SK-N-SH treated with all-trans-retinoic acid at 6 μM for 48 hours (cell line): ENCODE measurements at regions not wholly inside any gene's neighbourhood (a gene's known extent, or its start where the extent isn't known, plus 50 kb on each side); places are given as distances from the start of the nearest gene placed in this dataset.

Experiments used
- ATAC-seq: fragments of 200-7000 bp; cut with Tn5 transposase; 3 replicates; pipeline ENCODE4 v1.9.1; 2020; ENCODE audit warnings: mild to moderate bottlenecking, moderate library complexity
- BACH2 ChIP-seq: fragments of 250-450 bp; sonication (Bioruptor Pico); IDR thresholded peaks from 2 replicates; pipeline ENCODE4 v1.9.0; 2021; ENCODE audit warnings: mild to moderate bottlenecking, borderline replicate concordance
- CREB5 ChIP-seq: fragments of 250-450 bp; sonication (Bioruptor Pico); IDR thresholded peaks from 2 replicates; pipeline ENCODE4 v1.5.1; 2020; ENCODE audit warnings: low read depth, mild to moderate bottlenecking, moderate library complexity
- CSDC2 ChIP-seq: fragments of 250-450 bp; sonication (Bioruptor Pico); IDR thresholded peaks from 2 replicates; pipeline ENCODE4 v1.5.0; 2020; ENCODE audit warnings: mild to moderate bottlenecking, moderate library complexity
- CSRNP3 ChIP-seq: fragments of 250-450 bp; sonication (Bioruptor Pico); IDR thresholded peaks from 2 replicates; pipeline ENCODE4 v1.5.1; 2021; ENCODE audit warnings: mild to moderate bottlenecking, moderate library complexity
- ESRRG ChIP-seq: fragments of 250-450 bp; sonication (Bioruptor Pico); IDR thresholded peaks from 2 replicates; pipeline ENCODE4 v1.6.1; 2021; ENCODE audit warnings: mild to moderate bottlenecking
- GLIS3 ChIP-seq: fragments of 250-450 bp; sonication (Bioruptor Pico); IDR thresholded peaks from 2 replicates; pipeline ENCODE4 v1.5.0; 2020; ENCODE audit warnings: mild to moderate bottlenecking, moderate library complexity
- ISL1 ChIP-seq: fragments of 250-450 bp; sonication (Bioruptor Pico); IDR thresholded peaks from 2 replicates; pipeline ENCODE4 v2.1.2; 2022; ENCODE audit warnings: mild to moderate bottlenecking, moderate library complexity
- OSR1 ChIP-seq: fragments of 250-450 bp; sonication (Bioruptor Pico); IDR thresholded peaks from 2 replicates; pipeline ENCODE4 v1.8.0; 2022; ENCODE audit warnings: moderate library complexity, mild to moderate bottlenecking, inconsistent platforms
- PATZ1 ChIP-seq: fragments of 250-450 bp; sonication (Bioruptor Pico); IDR thresholded peaks from 2 replicates; pipeline ENCODE4 v1.8.0; 2020; ENCODE audit warnings: mild to moderate bottlenecking, moderate library complexity, borderline replicate concordance
- POU6F1 ChIP-seq: fragments of 250-450 bp; sonication (Bioruptor Pico); IDR thresholded peaks from 2 replicates; pipeline ENCODE4 v1.8.0; 2021; ENCODE audit warnings: low read depth, mild to moderate bottlenecking, moderate library complexity, borderline replicate concordance
- PPARA ChIP-seq: fragments of 250-450 bp; sonication (Bioruptor Pico); IDR thresholded peaks from 2 replicates; pipeline ENCODE4 v1.5.0; 2020; ENCODE audit warnings: mild to moderate bottlenecking, borderline replicate concordance
- SNAI2 ChIP-seq: fragments of 250-450 bp; sonication (Bioruptor Pico); IDR thresholded peaks from 2 replicates; pipeline ENCODE4 v1.5.0; 2020; ENCODE audit warnings: mild to moderate bottlenecking, moderate library complexity
- TCF4 ChIP-seq: fragments of 250-450 bp; sonication (Bioruptor Pico); IDR thresholded peaks from 2 replicates; pipeline ENCODE4 v1.8.0; 2021; ENCODE audit warnings: mild to moderate bottlenecking, moderate library complexity, borderline replicate concordance
- TOX ChIP-seq: fragments of 250-450 bp; sonication (Bioruptor Pico); IDR thresholded peaks from 2 replicates; pipeline ENCODE4 v1.8.0; 2021; ENCODE audit warnings: mild to moderate bottlenecking, moderate library complexity, borderline replicate concordance
- TSHZ2 ChIP-seq: fragments of 250-450 bp; sonication (Bioruptor Pico); IDR thresholded peaks from 2 replicates; pipeline ENCODE4 v1.5.0; 2020; ENCODE audit warnings: mild to moderate bottlenecking, moderate library complexity
- ZFP3 ChIP-seq: fragments of 250-450 bp; sonication (Bioruptor Pico); IDR thresholded peaks from 2 replicates; pipeline ENCODE4 v1.5.0; 2020; ENCODE audit warnings: mild to moderate bottlenecking, moderate library complexity
- ZFP30 ChIP-seq: fragments of 450-650 bp; formaldehyde crosslinking; IDR thresholded peaks from 2 replicates; pipeline ENCODE4 v1.5.0; 2022; ENCODE audit warnings: mild to moderate bottlenecking, moderate library complexity
- ZNF565 ChIP-seq: fragments of 450-650 bp; formaldehyde crosslinking; conservative IDR thresholded peaks from 2 replicates; pipeline ENCODE4 v1.5.0; 2020; ENCODE audit warnings: low read depth, mild to moderate bottlenecking, moderate library complexity
- ZNF70 ChIP-seq: fragments of 450-650 bp; formaldehyde crosslinking; IDR thresholded peaks from 2 replicates; pipeline ENCODE4 v1.5.0; 2020; ENCODE audit warnings: mild to moderate bottlenecking, moderate library complexity
- ZNF8 ChIP-seq: fragments of 450-650 bp; formaldehyde crosslinking; IDR thresholded peaks from 2 replicates; pipeline ENCODE4 v1.5.0; 2020; ENCODE audit warnings: mild to moderate bottlenecking, moderate library complexity

- TF ChIP-seq TSHZ2 (no peak), SNAI2 (no peak), TCF4 (no peak), BACH2 (CRISPR knock-in tag) (no peak), CSDC2 (no peak), ISL1 (CRISPR knock-in tag) (no peak), ZFP30 (no peak), CREB5 (CRISPR knock-in tag) (no peak), POU6F1 (CRISPR knock-in tag) (no peak), ZNF8 (CRISPR knock-in tag) (no peak), ZNF565 (CRISPR knock-in tag) (no peak)
- no peak for ATAC-seq
These were observed 173.3 kb upstream of the RASA1 start for GRCh38 chr5:87094347-87094746.

- no peak for ATAC-seq
- TF ChIP-seq PATZ1 (CRISPR knock-in tag) = no peak
- no peak for TF ChIP-seq CSRNP3 (CRISPR knock-in tag)
- TF ChIP-seq GLIS3 (CRISPR knock-in tag) = no peak
- TF ChIP-seq BACH2 (CRISPR knock-in tag) = no peak
- no peak for TF ChIP-seq ZFP3 (CRISPR knock-in tag)
- TF ChIP-seq ZNF8 (CRISPR knock-in tag) = no peak
- TF ChIP-seq OSR1 (CRISPR knock-in tag) = no peak
- no peak for TF ChIP-seq TCF4
- TF ChIP-seq ZNF70 = no peak
- no peak for TF ChIP-seq ZFP30
- TF ChIP-seq TOX (CRISPR knock-in tag) = no peak
- no peak for TF ChIP-seq SNAI2
- TF ChIP-seq PPARA = no peak
- no peak for TF ChIP-seq TSHZ2
These were observed 172.8 kb upstream of the RASA1 start for GRCh38 chr5:87094833-87095232.

GRCh38 chr5:87095787-87096186, 171.9 kb upstream of the RASA1 start:
- ATAC-seq = no peak
- no peak for TF ChIP-seq ZFP30
- no peak for TF ChIP-seq ESRRG (CRISPR knock-in tag)
- no peak for TF ChIP-seq BACH2 (CRISPR knock-in tag)
- TF ChIP-seq GLIS3 (CRISPR knock-in tag) = no peak
- TF ChIP-seq SNAI2 = no peak
- no peak for TF ChIP-seq OSR1 (CRISPR knock-in tag)
- no peak for TF ChIP-seq CSRNP3 (CRISPR knock-in tag)
- no peak for TF ChIP-seq CREB5 (CRISPR knock-in tag)
- no peak for TF ChIP-seq ISL1 (CRISPR knock-in tag)
- no peak for TF ChIP-seq ZNF565 (CRISPR knock-in tag)
- TF ChIP-seq TCF4 = no peak
- TF ChIP-seq PATZ1 (CRISPR knock-in tag) = no peak
